ENCODE measurements at regions not wholly inside any gene's neighbourhood (a gene's known extent, or its start where the extent isn't known, plus 50 kb on each side); places are given as distances from the start of the nearest gene placed in this dataset.
"Not testable (repeated sequence)": the region's sequence is repeated elsewhere in the genome, so short reads cannot be mapped to it uniquely, and the experiment has no call there.

- not testable (repeated sequence) for TF ChIP-seq EZH2 (IDR thresholded peaks at IDR 0.05; ENCODE audit: borderline replicate concordance, insufficient read depth, low read length, poor library complexity, severe bottlenecking); CTCF (IDR thresholded peaks at IDR 0.05; ENCODE audit: poor library complexity, severe bottlenecking)
These were observed 102.7 kb downstream of the TFAP2B start for GRCh38 chr6:50921378-50921777.

Data from neural cell (in vitro differentiated cells).